ENCODE measurements at regions not wholly inside any gene's neighbourhood (a gene's known extent, or its start where the extent isn't known, plus 50 kb on each side); places are given as distances from the start of the nearest gene placed in this dataset.

GRCh38 chr13:26456650-26457049 lies 100.8 kb upstream of the WASF3 start:
- H3K4me3 Mint-ChIP-seq, result no peak overlapping the region
- no peaks in the 10 kb centered on the region for H3K4me1 Mint-ChIP-seq
- no peaks in the 10 kb centered on the region for H3K36me3 Mint-ChIP-seq
- H3K9me3 Mint-ChIP-seq, result peaks cover 7% of the 10 kb centered on the region
- H3K27me3 Mint-ChIP-seq, result peaks cover 21% of the 10 kb centered on the region
- H3K27ac Mint-ChIP-seq, result no peak overlapping the region

GRCh38 chr13:26457212-26457611 lies 100.3 kb upstream of the WASF3 start:
- Mint-ChIP-seq H3K9me3 (peaks cover 6% of the 10 kb centered on the region), H3K4me3 (no peak overlapping the region), H3K4me1 (no peaks in the 10 kb centered on the region), H3K27me3 (peaks cover 20% of the 10 kb centered on the region), H3K36me3 (no peaks in the 10 kb centered on the region), H3K27ac (no peak overlapping the region)

DNA sequence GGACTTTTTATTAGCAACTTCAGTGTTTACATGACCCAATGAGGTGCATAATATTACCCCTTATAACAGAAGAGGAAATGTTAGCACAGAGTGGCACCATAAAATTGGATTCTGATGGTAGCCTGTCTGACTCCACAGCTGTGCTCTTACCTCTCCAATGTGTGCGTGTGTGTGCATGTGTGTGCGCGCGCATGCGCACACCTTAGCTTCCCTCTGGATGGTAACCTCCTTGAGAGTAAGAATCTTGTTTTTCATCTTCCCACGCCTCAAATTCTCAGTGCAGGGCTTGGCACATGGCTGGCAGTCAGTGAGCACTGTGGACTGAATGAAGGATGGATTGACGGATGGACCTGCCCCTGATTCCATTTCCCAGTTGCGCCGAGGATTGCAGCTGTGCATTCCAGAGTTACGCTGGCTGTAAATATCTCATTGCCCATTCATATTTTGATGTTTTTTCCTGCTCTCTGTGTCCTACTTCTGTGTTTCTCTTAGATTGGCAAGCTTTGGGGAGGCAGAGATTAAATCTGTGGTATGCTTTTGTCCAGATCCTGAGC lies 99.2 kb upstream of the WASF3 start:
- Mint-ChIP-seq H3K4me3 (no peak overlapping the region), H3K27me3 (peaks cover 14% of the 10 kb centered on the region), H3K4me1 (no peaks in the 10 kb centered on the region), H3K9me3 (peaks cover 6% of the 10 kb centered on the region), H3K36me3 (no peaks in the 10 kb centered on the region), H3K27ac (no peak overlapping the region)

- Mint-ChIP-seq H3K27me3 (peaks cover 11% of the 10 kb centered on the region), H3K4me3 (no peak overlapping the region), H3K9me3 (peaks cover 6% of the 10 kb centered on the region), H3K36me3 (no peaks in the 10 kb centered on the region), H3K27ac (no peak overlapping the region), H3K4me1 (no peaks in the 10 kb centered on the region)
These were observed 98.0 kb upstream of the WASF3 start for GRCh38 chr13:26459276-26460131.

DNA sequence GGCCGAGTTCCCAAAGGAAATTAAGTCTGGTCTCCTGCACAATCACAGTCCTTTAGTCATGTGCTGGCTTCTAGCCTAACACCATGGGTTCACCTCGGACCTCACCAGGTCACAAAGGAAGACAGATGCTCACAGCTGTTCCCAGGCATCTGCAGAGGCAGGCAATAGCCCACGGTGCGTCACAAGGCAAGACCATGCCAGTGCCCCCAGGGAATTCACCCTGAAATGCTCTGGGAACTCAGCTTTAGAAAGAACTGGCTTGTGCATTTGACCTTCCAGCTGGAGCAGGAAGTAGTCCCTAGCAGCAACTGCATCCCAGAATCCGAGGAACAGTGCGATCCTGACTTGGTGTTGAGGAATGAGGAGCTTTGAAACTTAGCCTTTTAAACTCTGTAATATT lies 96.8 kb upstream of the WASF3 start:
- H3K27ac Mint-ChIP-seq, result no peak overlapping the region
- H3K4me1 Mint-ChIP-seq, result no peaks in the 10 kb centered on the region
- no peaks in the 10 kb centered on the region for H3K36me3 Mint-ChIP-seq
- peaks cover 10% of the 10 kb centered on the region for H3K27me3 Mint-ChIP-seq
- H3K9me3 Mint-ChIP-seq, result no peaks in the 10 kb centered on the region
- H3K4me3 Mint-ChIP-seq, result no peak overlapping the region

GRCh38 chr13:26463296-26463695 lies 94.2 kb upstream of the WASF3 start:
- H3K27me3 Mint-ChIP-seq, result peaks cover 6% of the 10 kb centered on the region
- H3K36me3 Mint-ChIP-seq, result no peaks in the 10 kb centered on the region
- H3K27ac Mint-ChIP-seq, result no peak overlapping the region
- no peak overlapping the region for H3K4me3 Mint-ChIP-seq
- no peaks in the 10 kb centered on the region for H3K9me3 Mint-ChIP-seq
- no peaks in the 10 kb centered on the region for H3K4me1 Mint-ChIP-seq

- peaks cover 6% of the 10 kb centered on the region for H3K27me3 Mint-ChIP-seq
These were observed 93.6 kb upstream of the WASF3 start for GRCh38 chr13:26463848-26464247.

GRCh38 chr13:26465514-26465913 lies 92.0 kb upstream of the WASF3 start:
- no peak overlapping the region for H3K27ac Mint-ChIP-seq
- peaks cover 5% of the 10 kb centered on the region for H3K27me3 Mint-ChIP-seq
- no peaks in the 10 kb centered on the region for H3K36me3 Mint-ChIP-seq
- no peak overlapping the region for H3K4me3 Mint-ChIP-seq
- H3K9me3 Mint-ChIP-seq, result no peaks in the 10 kb centered on the region
- no peaks in the 10 kb centered on the region for H3K4me1 Mint-ChIP-seq

More at GRCh38 chr13:26463848-26464247, 93.6 kb upstream of the WASF3 start:
- H3K4me1 Mint-ChIP-seq, result no peaks in the 10 kb centered on the region
- no peak overlapping the region for H3K4me3 Mint-ChIP-seq
- no peak overlapping the region for H3K27ac Mint-ChIP-seq
- no peaks in the 10 kb centered on the region for H3K9me3 Mint-ChIP-seq
- H3K36me3 Mint-ChIP-seq, result no peaks in the 10 kb centered on the region

GRCh38 chr13:26465954-26466353 lies 91.5 kb upstream of the WASF3 start:
- Mint-ChIP-seq H3K9me3 (no peaks in the 10 kb centered on the region), H3K4me1 (no peaks in the 10 kb centered on the region), H3K27ac (no peak overlapping the region), H3K36me3 (no peaks in the 10 kb centered on the region), H3K27me3 (peaks cover 5% of the 10 kb centered on the region), H3K4me3 (no peak overlapping the region)

DNA sequence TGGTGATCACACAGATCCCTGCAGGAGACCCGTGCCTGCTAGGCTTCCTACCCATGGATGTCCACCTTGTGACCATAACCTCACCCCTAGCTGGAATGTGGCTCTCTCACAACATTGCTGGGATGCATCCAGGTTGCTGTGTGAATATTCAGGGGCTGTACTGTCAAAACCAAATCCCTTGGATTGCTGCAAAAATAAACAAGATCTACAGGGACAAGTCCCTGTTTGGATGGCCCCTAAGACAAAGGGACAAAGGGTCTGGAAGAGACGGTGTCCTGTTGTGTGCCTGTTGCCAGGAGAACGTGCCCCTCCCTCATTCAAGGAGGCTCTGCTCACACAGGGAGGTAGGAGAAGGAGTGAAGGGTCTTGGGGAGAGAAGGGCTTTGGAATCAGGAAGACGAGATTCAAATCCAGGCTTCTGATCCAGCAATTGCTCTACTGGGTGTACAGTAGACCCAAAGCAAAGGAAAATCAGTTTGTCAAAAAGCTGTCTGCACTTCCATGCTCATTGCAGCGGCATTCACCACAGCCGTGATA lies 89.2 kb upstream of the WASF3 start:
- Mint-ChIP-seq H3K4me1 (no peaks in the 10 kb centered on the region), H3K36me3 (no peaks in the 10 kb centered on the region), H3K9me3 (no peaks in the 10 kb centered on the region), H3K4me3 (no peak overlapping the region), H3K27me3 (peaks cover 5% of the 10 kb centered on the region), H3K27ac (no peak overlapping the region)

DNA sequence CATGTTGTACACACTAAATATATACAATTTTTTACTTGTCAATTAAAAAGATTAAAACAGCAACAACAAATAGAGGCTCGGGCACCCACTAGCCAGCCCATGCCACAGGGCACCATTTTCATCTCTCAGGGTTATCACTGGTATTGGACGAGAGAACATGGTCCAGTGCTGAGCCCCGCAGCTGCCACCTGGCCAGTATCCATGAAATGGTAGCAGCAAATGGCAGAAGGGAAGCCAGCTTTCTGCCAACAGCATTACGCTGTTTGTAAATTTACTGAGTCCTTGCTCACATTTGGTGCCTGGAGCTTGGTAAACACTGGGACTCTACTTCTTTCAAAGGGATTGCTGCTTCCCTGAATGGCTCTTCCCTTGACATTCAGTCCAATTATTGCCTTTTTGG lies 87.9 kb upstream of the WASF3 start:
- no peaks in the 10 kb centered on the region for H3K36me3 Mint-ChIP-seq
- no peak overlapping the region for H3K4me3 Mint-ChIP-seq
- H3K27me3 Mint-ChIP-seq, result peaks cover 3% of the 10 kb centered on the region
- no peaks in the 10 kb centered on the region for H3K4me1 Mint-ChIP-seq
- no peak overlapping the region for H3K27ac Mint-ChIP-seq
- H3K9me3 Mint-ChIP-seq, result no peaks in the 10 kb centered on the region

DNA sequence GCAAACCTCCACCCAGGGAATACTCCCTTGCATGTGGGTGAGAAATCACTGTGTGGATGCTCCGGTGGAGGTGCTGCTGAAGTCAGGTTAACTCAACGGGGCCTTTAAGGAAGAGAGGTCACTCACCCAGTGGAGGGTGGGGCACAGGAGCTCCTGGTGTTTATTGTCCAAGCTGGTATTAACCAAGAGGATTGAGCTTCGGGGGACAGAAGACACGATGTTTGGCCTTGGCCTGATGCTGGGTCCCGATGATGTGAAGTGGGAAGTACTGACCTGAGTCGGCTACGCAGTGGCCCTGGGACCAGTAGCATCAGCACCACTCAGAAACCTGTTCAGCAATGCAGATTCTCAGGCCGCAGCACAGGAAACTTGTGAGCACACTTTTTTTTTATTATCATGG lies 85.7 kb upstream of the WASF3 start:
- H3K27ac Mint-ChIP-seq, result no peak overlapping the region
- no peaks in the 10 kb centered on the region for H3K9me3 Mint-ChIP-seq
- no peaks in the 10 kb centered on the region for H3K36me3 Mint-ChIP-seq
- H3K4me1 Mint-ChIP-seq, result peaks cover 10% of the 10 kb centered on the region
- H3K4me3 Mint-ChIP-seq, result no peak overlapping the region
- peaks cover 2% of the 10 kb centered on the region for H3K27me3 Mint-ChIP-seq

- H3K27ac Mint-ChIP-seq, result no peak overlapping the region
- no peak overlapping the region for H3K4me3 Mint-ChIP-seq
- H3K27me3 Mint-ChIP-seq, result peaks cover 2% of the 10 kb centered on the region
- no peaks in the 10 kb centered on the region for H3K9me3 Mint-ChIP-seq
- peaks cover 15% of the 10 kb centered on the region for H3K4me1 Mint-ChIP-seq
- H3K36me3 Mint-ChIP-seq, result no peaks in the 10 kb centered on the region
These were observed 83.8 kb upstream of the WASF3 start for GRCh38 chr13:26473571-26474230.

DNA sequence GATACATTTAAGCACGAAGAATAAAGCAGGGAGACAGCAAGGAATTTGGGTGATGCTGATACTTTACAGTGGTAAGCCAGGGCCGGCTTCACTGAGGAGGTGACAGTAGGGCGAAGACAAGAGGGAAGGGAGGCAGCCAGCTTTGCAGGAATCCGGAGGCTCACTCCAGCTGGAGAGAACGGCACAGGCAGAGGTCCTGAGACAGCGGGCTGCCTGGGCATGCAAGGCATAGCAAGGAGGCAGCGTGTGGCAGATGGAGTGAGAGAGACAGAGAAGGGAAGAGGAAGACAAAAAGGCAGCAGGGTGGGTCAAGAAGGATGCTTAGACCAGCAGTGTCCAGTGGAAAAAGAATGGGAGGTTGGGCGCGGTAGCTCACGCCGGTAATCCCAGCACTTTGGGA lies 83.2 kb upstream of the WASF3 start:
- Mint-ChIP-seq H3K9me3 (no peaks in the 10 kb centered on the region), H3K4me3 (no peak overlapping the region), H3K27ac (no peak overlapping the region), H3K27me3 (peaks cover 2% of the 10 kb centered on the region), H3K36me3 (no peaks in the 10 kb centered on the region), H3K4me1 (peaks cover 15% of the 10 kb centered on the region)

DNA sequence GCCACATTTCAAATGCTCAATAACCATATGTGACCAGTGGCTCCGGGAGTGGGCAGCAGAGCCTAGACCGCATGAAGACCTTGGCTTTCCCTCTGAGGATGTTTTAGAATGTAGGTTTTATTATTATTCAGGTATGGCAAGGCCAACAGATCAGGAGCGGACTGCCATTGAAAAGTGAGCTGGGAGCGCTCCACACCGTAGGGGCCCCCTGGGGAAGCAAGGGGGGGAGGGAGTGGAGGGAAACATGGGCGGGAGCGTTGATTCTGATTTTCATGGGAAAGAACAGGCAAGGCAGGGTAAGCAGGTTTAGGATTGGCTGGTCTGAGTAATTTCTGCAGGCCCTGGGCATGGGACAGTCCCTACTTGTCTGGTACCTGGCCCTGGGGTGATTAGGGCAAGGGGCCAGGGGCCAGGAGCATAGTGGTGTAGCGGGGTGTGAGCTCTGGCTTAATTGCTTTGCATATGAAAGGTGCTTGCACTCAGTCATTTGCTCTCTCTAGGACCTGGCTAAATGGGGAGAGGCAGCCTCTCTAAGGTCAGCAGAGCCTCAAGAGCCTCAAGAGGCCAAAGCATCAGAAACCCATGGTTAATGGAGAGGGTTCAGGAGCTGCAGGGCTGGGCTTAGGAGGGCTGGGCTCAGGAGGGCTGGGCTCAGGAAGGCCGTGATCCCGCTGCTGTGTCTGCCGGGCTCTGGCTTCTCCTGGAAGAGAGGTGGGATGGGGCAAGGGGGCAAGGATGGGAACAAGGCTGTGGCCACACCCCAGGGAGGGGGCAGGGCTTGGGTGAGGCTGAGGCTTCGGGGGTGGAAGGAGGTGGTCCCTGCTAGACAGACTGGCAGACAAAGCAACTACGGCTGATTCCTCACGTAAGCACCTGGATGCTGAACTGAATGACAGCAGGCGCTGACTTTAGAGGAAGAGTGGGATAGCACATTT lies 82.0 kb upstream of the WASF3 start:
- H3K4me1 Mint-ChIP-seq, result peaks cover 15% of the 10 kb centered on the region
- H3K27me3 Mint-ChIP-seq, result no peaks in the 10 kb centered on the region
- no peak overlapping the region for H3K27ac Mint-ChIP-seq
- no peaks in the 10 kb centered on the region for H3K36me3 Mint-ChIP-seq
- H3K9me3 Mint-ChIP-seq, result no peaks in the 10 kb centered on the region
- H3K4me3 Mint-ChIP-seq, result peak overlapping the region; percentile 9

Measured in activated naive CD4-positive, alpha-beta T cell treated with anti-CD3 and anti-CD28 coated beads, Interleukin-2, amount 50 U/mL, for 24 hours (primary cell).